ENCODE measurements at regions not wholly inside any gene's neighbourhood (a gene's known extent, or its start where the extent isn't known, plus 50 kb on each side); places are given as distances from the start of the nearest gene placed in this dataset.

- Histone ChIP-seq H3K4me1 (replicated peaks; ENCODE audit: insufficient read depth) (no peaks in the 10 kb centered on the region), H3K9me2 (ENCODE audit: insufficient read depth) (no peaks in the 10 kb centered on the region; the same call in none of the 2 replicates), H3K4me2 (no peak overlapping the region), H3F3A (ENCODE audit: insufficient read depth, low read depth) (no peaks in the 10 kb centered on the region), H3K27me3 (ENCODE audit: insufficient read depth, low read depth) (no peaks in the 10 kb centered on the region), H3K27ac (no peak overlapping the region), H3K4me3 (no peak overlapping the region), H2AFZ (no peak overlapping the region), H3K36me3 (ENCODE audit: low read depth) (no peaks in the 10 kb centered on the region), H3K79me2 (ENCODE audit: low read depth) (no peaks in the 10 kb centered on the region), H3K9me3 (ENCODE audit: insufficient read depth, low read depth) (no peaks in the 10 kb centered on the region), H4K20me1 (ENCODE audit: insufficient read depth) (no peaks in the 10 kb centered on the region)
- ChIA-PET CTCF (no interaction called here), POLR2A (ENCODE audit: unreplicated experiment) (no interaction called here)
- no peak for TF ChIP-seq EZH2 (IDR thresholded peaks at IDR 0.05; ENCODE audit: low read depth)
- no peak for TF ChIP-seq CTCF (conservative IDR thresholded peaks at IDR 0.05)
- no TSS peak for BruUV-seq (replicated peaks)
- intact Hi-C loops (cut with micrococcal nuclease; ENCODE audit: unreplicated experiment), result no loop called here
- no peak for DNase-seq
These were observed 135.0 kb downstream of the DLEU7 start for GRCh38 chr13:50708461-50708860.

- no peaks in the 10 kb centered on the region for H3K4me1 ChIP-seq (replicated peaks; ENCODE audit: insufficient read depth)
- DNase-seq, result no peak
- H2AFZ ChIP-seq, result no peak overlapping the region
- no peaks in the 10 kb centered on the region for H3K36me3 ChIP-seq (ENCODE audit: low read depth)
- ChIA-PET CTCF (no interaction called here), POLR2A (ENCODE audit: unreplicated experiment) (no interaction called here)
- H3K9me2 ChIP-seq (ENCODE audit: insufficient read depth), result no peaks in the 10 kb centered on the region; the same call in none of the 2 replicates
- H3K4me3 ChIP-seq, result no peak overlapping the region
- TF ChIP-seq CTCF (conservative IDR thresholded peaks at IDR 0.05) (no peak), EZH2 (IDR thresholded peaks at IDR 0.05; ENCODE audit: low read depth) (no peak)
- no peaks in the 10 kb centered on the region for H4K20me1 ChIP-seq (ENCODE audit: insufficient read depth)
- no peaks in the 10 kb centered on the region for H3K9me3 ChIP-seq (ENCODE audit: insufficient read depth, low read depth)
- no peaks in the 10 kb centered on the region for H3F3A ChIP-seq (ENCODE audit: insufficient read depth, low read depth)
- H3K27me3 ChIP-seq (ENCODE audit: insufficient read depth, low read depth), result no peaks in the 10 kb centered on the region
- H3K79me2 ChIP-seq (ENCODE audit: low read depth), result no peaks in the 10 kb centered on the region
- H3K27ac ChIP-seq, result no peak overlapping the region
- H3K4me2 ChIP-seq, result no peak overlapping the region
- intact Hi-C loops (cut with micrococcal nuclease; ENCODE audit: unreplicated experiment), result no loop called here
- no TSS peak for BruUV-seq (replicated peaks)
These were observed 134.4 kb downstream of the DLEU7 start for GRCh38 chr13:50709058-50709457.

- no peaks in the 10 kb centered on the region for H3K36me3 ChIP-seq (ENCODE audit: low read depth)
- DNase-seq, result no peak
- no peaks in the 10 kb centered on the region for H3F3A ChIP-seq (ENCODE audit: insufficient read depth, low read depth)
- BruUV-seq (replicated peaks), result no TSS peak
- CTCF ChIA-PET, result no interaction called here
- no peaks in the 10 kb centered on the region for H3K27me3 ChIP-seq (ENCODE audit: insufficient read depth, low read depth)
- no peak overlapping the region for H3K4me3 ChIP-seq
- H3K27ac ChIP-seq, result no peak overlapping the region
- H3K79me2 ChIP-seq (ENCODE audit: low read depth), result no peaks in the 10 kb centered on the region
- intact Hi-C loops (cut with micrococcal nuclease; ENCODE audit: unreplicated experiment), result loop anchor here (10.0 kb wide), 1 partner anchor 66 kb away; no protein-coding TSS in a partner anchor
- H4K20me1 ChIP-seq (ENCODE audit: insufficient read depth), result no peaks in the 10 kb centered on the region
- POLR2A ChIA-PET (ENCODE audit: unreplicated experiment), result no interaction called here
- no peak overlapping the region for H3K4me2 ChIP-seq
- H2AFZ ChIP-seq, result no peak overlapping the region
- TF ChIP-seq EZH2 (IDR thresholded peaks at IDR 0.05; ENCODE audit: low read depth), result no peak
- no peak for TF ChIP-seq CTCF (conservative IDR thresholded peaks at IDR 0.05)
- no peaks in the 10 kb centered on the region for H3K9me3 ChIP-seq (ENCODE audit: insufficient read depth, low read depth)
- H3K4me1 ChIP-seq (replicated peaks; ENCODE audit: insufficient read depth), result no peaks in the 10 kb centered on the region
- H3K9me2 ChIP-seq (ENCODE audit: insufficient read depth), result no peaks in the 10 kb centered on the region; the same call in none of the 2 replicates
These were observed 132.2 kb downstream of the DLEU7 start for GRCh38 chr13:50711131-50711815.

Data from PC-9 (cell line).